GM23338 (cell line): ENCODE measurements at regions not wholly inside any gene's neighbourhood (a gene's known extent, or its start where the extent isn't known, plus 50 kb on each side); places are given as distances from the start of the nearest gene placed in this dataset.

Experiments
- ATAC-seq: fragments of 200-7000 bp; cut with Tn5 transposase; 3 replicates; pipeline ENCODE4 v1.9.1; 2020
- DNase-seq: peaks from one replicate; pipeline ENCODE4 v3.0.0-alpha.2; 2015; ENCODE audit warnings: low spot score
- H2AFZ ChIP-seq: fragments of 200-600 bp; sonication (generic); 2 replicates; pipeline ENCODE4 v1.8.0; 2016; ENCODE audit warnings: antibody characterized with exemption, mild to moderate bottlenecking, moderate library complexity
- H3F3A ChIP-seq: fragments of 200-600 bp; sonication (generic); replicated peaks from 2 replicates; pipeline ENCODE4 v1.8.0; 2017; ENCODE audit warnings: antibody characterized with exemption, mixed run types, low read depth
- H3K27ac ChIP-seq: fragments of 200-600 bp; sonication (generic); 2 replicates; pipeline ENCODE4 v1.6.1; 2016; ENCODE audit warnings: low read depth
- H3K27me3 ChIP-seq: fragments of 200-600 bp; sonication (generic); 2 replicates; pipeline ENCODE4 v1.8.0; 2016; ENCODE audit warnings: mild to moderate bottlenecking, mixed run types, moderate library complexity; ENCODE audit not compliant: insufficient read depth
- H3K36me3 ChIP-seq: fragments of 200-600 bp; sonication (generic); 2 replicates; pipeline ENCODE4 v1.8.0; 2016; ENCODE audit warnings: mild to moderate bottlenecking; ENCODE audit not compliant: insufficient read depth
- H3K4me1 ChIP-seq: fragments of 200-600 bp; sonication (generic); 2 replicates; pipeline ENCODE4 v1.8.0; 2016; ENCODE audit warnings: mild to moderate bottlenecking, moderate library complexity; ENCODE audit not compliant: insufficient read depth
- H3K4me2 ChIP-seq: fragments of 200-600 bp; sonication (generic); 2 replicates; pipeline ENCODE4 v1.7.1; 2017; ENCODE audit warnings: mixed run types
- H3K4me3 ChIP-seq: fragments of 200-600 bp; sonication (generic); 2 replicates; pipeline ENCODE4 v1.6.1; 2016; ENCODE audit warnings: mixed run types
- H3K79me2 ChIP-seq: fragments of 200-600 bp; sonication (generic); replicated peaks from 2 replicates; pipeline ENCODE4 v1.8.0; 2017; ENCODE audit warnings: mild to moderate bottlenecking; ENCODE audit not compliant: insufficient read depth
- H3K9me2 ChIP-seq: fragments of 200-600 bp; sonication (generic); 2 replicates; pipeline ENCODE4 v1.8.0; 2017; ENCODE audit not compliant: insufficient read depth
- H4K20me1 ChIP-seq: fragments of 200-600 bp; sonication (generic); replicated peaks from 2 replicates; pipeline ENCODE4 v1.8.0; 2017; ENCODE audit warnings: mild to moderate bottlenecking; ENCODE audit not compliant: insufficient read depth
- H3K27ac Mint-ChIP-seq: 2 replicates; pipeline ENCODE4 v1.8.0; 2020; ENCODE audit warnings: inconsistent platforms, mild to moderate bottlenecking, moderate library complexity, mixed read lengths
- H3K27me3 Mint-ChIP-seq: 3 replicates; pipeline ENCODE4 v1.8.0; 2022; ENCODE audit warnings: low read depth, mild to moderate bottlenecking, moderate library complexity, mixed read lengths, inconsistent platforms; ENCODE audit not compliant: insufficient read depth, poor library complexity
- H3K36me3 Mint-ChIP-seq: 3 replicates; pipeline ENCODE4 v1.8.0; 2021; ENCODE audit warnings: low read depth, mild to moderate bottlenecking, inconsistent platforms, moderate library complexity, mixed read lengths
- H3K4me1 Mint-ChIP-seq: 3 replicates; pipeline ENCODE4 v1.8.0; 2020; ENCODE audit warnings: mild to moderate bottlenecking, inconsistent platforms, mixed read lengths
- H3K4me3 Mint-ChIP-seq: 3 replicates; pipeline ENCODE4 v1.8.0; 2021; ENCODE audit warnings: moderate library complexity, mild to moderate bottlenecking, inconsistent platforms, mixed read lengths
- H3K9me3 Mint-ChIP-seq: 3 replicates; pipeline ENCODE4 v1.8.0; 2020; ENCODE audit warnings: moderate library complexity, mild to moderate bottlenecking, inconsistent platforms, mixed read lengths
- CREB1 ChIP-seq: fragments of 250-450 bp; sonication (Bioruptor Pico); IDR thresholded peaks from 2 replicates; pipeline ENCODE4 v1.5.0; 2020; ENCODE audit warnings: low read depth, mild to moderate bottlenecking, moderate library complexity
- CTCF ChIP-seq, 2 experiments: fragments of 200-600 bp in 1 of 2; sonication (generic) in 1 of 2; conservative IDR thresholded peaks; 2 replicates each; pipeline versions ENCODE4 v1.5.1 to v1.6.1; 2016 to 2017; ENCODE audit warnings: antibody characterized with exemption in 2 of 2, low read depth in 2 of 2, mild to moderate bottlenecking in 2 of 2, moderate library complexity in 1 of 2
- EZH2 ChIP-seq: fragments of 200-600 bp; sonication (generic); IDR thresholded peaks from one replicate; pipeline ENCODE4 v1.8.0; 2017; ENCODE audit warnings: antibody characterized with exemption, mild to moderate bottlenecking, low read depth; ENCODE audit not compliant: unreplicated experiment
- EZH2phosphoT487 ChIP-seq: fragments of 200-600 bp; sonication (generic); IDR thresholded peaks from one replicate; pipeline ENCODE4 v1.8.1; 2018; ENCODE audit warnings: antibody characterized with exemption; ENCODE audit not compliant: unreplicated experiment
- JUNB ChIP-seq: IDR thresholded peaks from one replicate; pipeline ENCODE4 v1.6.1; 2016; ENCODE audit warnings: antibody characterized with exemption; ENCODE audit not compliant: unreplicated experiment
- NANOG ChIP-seq: IDR thresholded peaks from 2 replicates; pipeline ENCODE4 v1.6.1; 2016; ENCODE audit warnings: antibody characterized with exemption, borderline replicate concordance
- POLR2AphosphoS5 ChIP-seq: IDR thresholded peaks from 2 replicates; pipeline ENCODE4 v1.6.1; 2016; ENCODE audit warnings: antibody characterized with exemption, low read depth
- REST ChIP-seq: IDR thresholded peaks from one replicate; pipeline ENCODE4 v1.6.1; 2018; ENCODE audit warnings: antibody characterized with exemption; ENCODE audit not compliant: unreplicated experiment
- STAT1 ChIP-seq: IDR thresholded peaks from one replicate; pipeline ENCODE4 v1.6.1; 2016; ENCODE audit warnings: antibody characterized with exemption; ENCODE audit not compliant: unreplicated experiment
- ZNF114 ChIP-seq: fragments of 250-450 bp; sonication (Bioruptor Pico); IDR thresholded peaks from 2 replicates; pipeline ENCODE4 v1.5.0; 2020; ENCODE audit warnings: mild to moderate bottlenecking, moderate library complexity
- ZNF331 ChIP-seq: fragments of 250-450 bp; sonication (Bioruptor Pico); IDR thresholded peaks from 2 replicates; pipeline ENCODE4 v1.5.0; 2020; ENCODE audit warnings: low read depth, mild to moderate bottlenecking, moderate library complexity
- ZNF462 ChIP-seq: fragments of 250-450 bp; sonication (Bioruptor Pico); IDR thresholded peaks from 2 replicates; pipeline ENCODE4 v1.5.0; 2020; ENCODE audit warnings: mild to moderate bottlenecking, moderate library complexity
- TF ChIP-seq, protein P1 (sequence below): IDR thresholded peaks from 2 replicates; pipeline ENCODE4 v1.6.1; 2016; ENCODE audit warnings: antibody characterized with exemption

- H2AFZ ChIP-seq = no peak overlapping the region
- peaks cover 1% of the 10 kb centered on the region; the same call in 1 of the 3 replicates for H3K36me3 Mint-ChIP-seq
- no peaks in the 10 kb centered on the region for H3K27me3 Mint-ChIP-seq
- H3K27ac Mint-ChIP-seq = 0 out of 2 replicates have a peak overlapping the region, but pooled peaks have one; percentile 43
- peaks cover 37% of the 10 kb centered on the region for H3K4me1 Mint-ChIP-seq
- TF ChIP-seq ZNF331 (CRISPR knock-in tag) = no peak
- TF ChIP-seq ZNF462 (CRISPR knock-in tag) = no peak
- no peak for TF ChIP-seq REST
- TF ChIP-seq CTCF (conservative IDR thresholded peaks at IDR 0.05; ENCODE audit: low read depth in 2 of 2) = no peak
- TF ChIP-seq, protein P1, sequence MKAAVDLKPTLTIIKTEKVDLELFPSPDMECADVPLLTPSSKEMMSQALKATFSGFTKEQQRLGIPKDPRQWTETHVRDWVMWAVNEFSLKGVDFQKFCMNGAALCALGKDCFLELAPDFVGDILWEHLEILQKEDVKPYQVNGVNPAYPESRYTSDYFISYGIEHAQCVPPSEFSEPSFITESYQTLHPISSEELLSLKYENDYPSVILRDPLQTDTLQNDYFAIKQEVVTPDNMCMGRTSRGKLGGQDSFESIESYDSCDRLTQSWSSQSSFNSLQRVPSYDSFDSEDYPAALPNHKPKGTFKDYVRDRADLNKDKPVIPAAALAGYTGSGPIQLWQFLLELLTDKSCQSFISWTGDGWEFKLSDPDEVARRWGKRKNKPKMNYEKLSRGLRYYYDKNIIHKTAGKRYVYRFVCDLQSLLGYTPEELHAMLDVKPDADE = no peak
- no peak for TF ChIP-seq NANOG
- no peak for TF ChIP-seq EZH2
- no peak for TF ChIP-seq STAT1
- no peak for TF ChIP-seq JUNB
- TF ChIP-seq POLR2AphosphoS5 = no peak
- TF ChIP-seq EZH2phosphoT487 = no peak
- TF ChIP-seq ZNF114 (CRISPR knock-in tag) = no peak
- no peak for TF ChIP-seq CREB1 (CRISPR knock-in tag)
- H3K9me3 Mint-ChIP-seq = no peaks in the 10 kb centered on the region
- H3K79me2 ChIP-seq = no peaks in the 10 kb centered on the region
- H3K4me2 ChIP-seq = no peak overlapping the region
- no peak overlapping the region for H3K27ac ChIP-seq
- H4K20me1 ChIP-seq = no peaks in the 10 kb centered on the region
- H3K4me3 Mint-ChIP-seq = no peak overlapping the region
- ATAC-seq (no peak), DNase-seq (no peak)
- no peaks in the 10 kb centered on the region for H3F3A ChIP-seq
- no peaks in the 10 kb centered on the region for H3K27me3 ChIP-seq
- H3K36me3 ChIP-seq = no peaks in the 10 kb centered on the region
- no peak overlapping the region for H3K4me3 ChIP-seq
- H3K9me2 ChIP-seq = no peaks in the 10 kb centered on the region
- peaks cover 38% of the 10 kb centered on the region for H3K4me1 ChIP-seq
Measured at GRCh38 chr3:76096036-76096435, 310.7 kb upstream of the ZNF717 start.
